ENCODE measurements at regions not wholly inside any gene's neighbourhood (a gene's known extent, or its start where the extent isn't known, plus 50 kb on each side); places are given as distances from the start of the nearest gene placed in this dataset.
"Not testable (repeated sequence)": the region's sequence is repeated elsewhere in the genome, so short reads cannot be mapped to it uniquely, and the experiment has no call there.

DNA sequence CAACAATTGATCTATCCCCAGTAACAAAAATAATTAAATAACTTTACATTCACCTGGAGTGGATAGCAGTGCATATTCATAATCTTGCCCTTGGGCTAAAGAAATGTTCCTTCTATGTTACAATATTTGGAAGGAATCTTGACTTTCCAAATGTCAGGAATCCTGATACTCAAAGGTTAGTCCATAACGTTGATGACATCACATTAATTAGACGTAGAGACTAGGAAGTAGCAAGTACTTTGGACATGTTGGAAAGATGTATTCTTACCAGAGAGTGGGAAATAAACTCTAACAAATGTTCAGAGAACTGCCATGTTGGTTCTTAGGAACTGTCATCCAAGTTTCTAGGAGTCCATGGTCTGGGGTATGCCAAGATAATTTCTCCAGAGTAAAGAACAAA, 70.6 kb upstream of the SLC25A36 start:
- no peak for TF ChIP-seq EZH2phosphoT487 (conservative IDR thresholded peaks at IDR 0.05; ENCODE audit: low read length)
- no peak for TF ChIP-seq CTCF (IDR thresholded peaks at IDR 0.05; ENCODE audit: insufficient read depth, low read length, poor library complexity, severe bottlenecking)
- H3K27me3 ChIP-seq (ENCODE audit: low read length), result no peaks in the 10 kb centered on the region

GRCh38 chr3:140872165-140872564, 69.5 kb upstream of the SLC25A36 start:
- not testable (repeated sequence) for H4K20me1 ChIP-seq (ENCODE audit: low read depth, low read length); H3K9me3 ChIP-seq (ENCODE audit: insufficient read depth, low read length); H3K4me3 ChIP-seq (ENCODE audit: insufficient read depth, low read length, poor library complexity, severe bottlenecking); H3K27ac ChIP-seq (ENCODE audit: low read depth, low read length); H3K4me2 ChIP-seq (ENCODE audit: low read depth, low read length, poor library complexity, severe bottlenecking); H3K9ac ChIP-seq (ENCODE audit: low read length); H3K9me2 ChIP-seq (replicated peaks; ENCODE audit: insufficient read depth, low read length); H3F3A ChIP-seq (ENCODE audit: insufficient read depth); H3K36me3 ChIP-seq (ENCODE audit: low read length); H2AFZ ChIP-seq (ENCODE audit: low read depth, low read length, severe bottlenecking); H3K79me2 ChIP-seq (ENCODE audit: insufficient read depth, low read length); H3K27me3 ChIP-seq (ENCODE audit: low read length)

More for the DNA sequence above, 70.6 kb upstream of the SLC25A36 start:
- Histone ChIP-seq H3K79me2 (ENCODE audit: insufficient read depth, low read length) (no peaks in the 10 kb centered on the region), H3K9me2 (replicated peaks; ENCODE audit: insufficient read depth, low read length) (no peaks in the 10 kb centered on the region), H3K9ac (ENCODE audit: low read length) (no peak overlapping the region), H3K36me3 (ENCODE audit: low read length) (no peaks in the 10 kb centered on the region), H4K20me1 (ENCODE audit: low read depth, low read length) (no peaks in the 10 kb centered on the region), H3K4me2 (ENCODE audit: low read depth, low read length, poor library complexity, severe bottlenecking) (no peak overlapping the region), H3K9me3 (ENCODE audit: insufficient read depth, low read length) (no peaks in the 10 kb centered on the region), H3F3A (ENCODE audit: insufficient read depth) (no peaks in the 10 kb centered on the region), H3K27ac (ENCODE audit: low read depth, low read length) (no peak overlapping the region), H3K4me3 (ENCODE audit: insufficient read depth, low read length, poor library complexity, severe bottlenecking) (no peak overlapping the region), H2AFZ (ENCODE audit: low read depth, low read length, severe bottlenecking) (no peak overlapping the region)

DNA sequence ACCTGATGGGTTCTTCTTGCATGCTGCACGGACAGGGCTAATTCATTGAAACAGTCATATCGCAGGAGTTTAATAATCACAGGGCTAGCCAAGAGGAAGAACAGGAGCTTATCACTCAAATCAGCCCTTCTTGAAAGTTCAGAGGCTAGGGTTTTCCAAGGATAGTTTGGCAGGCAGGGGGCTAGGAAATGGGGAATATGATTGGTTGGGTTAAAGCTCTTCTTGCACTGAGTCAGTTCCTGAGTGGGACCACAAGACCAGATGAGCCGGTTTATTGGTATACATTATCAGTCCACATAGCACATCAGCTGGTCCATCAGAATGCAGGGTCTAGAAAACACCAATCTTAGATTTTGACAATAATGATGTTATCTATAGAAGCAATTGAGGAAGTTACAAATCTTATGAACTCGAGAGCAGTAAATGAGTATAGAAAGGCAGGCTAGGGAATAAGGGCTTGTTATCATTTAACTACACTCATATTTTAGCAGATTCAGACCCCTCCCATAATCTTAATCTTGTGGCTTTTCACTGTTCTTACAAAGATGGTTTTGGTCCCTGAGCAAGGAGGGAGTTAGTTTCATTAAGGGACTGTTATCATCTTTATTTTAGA, 58.1 kb upstream of the SLC25A36 start:
- Histone ChIP-seq H3K27me3 (ENCODE audit: low read length) (no peaks in the 10 kb centered on the region), H4K20me1 (ENCODE audit: low read depth, low read length) (no peaks in the 10 kb centered on the region), H3K9ac (ENCODE audit: low read length) (no peak overlapping the region), H3K36me3 (ENCODE audit: low read length) (no peaks in the 10 kb centered on the region), H3K9me3 (ENCODE audit: insufficient read depth, low read length) (no peaks in the 10 kb centered on the region), H3K79me2 (ENCODE audit: insufficient read depth, low read length) (no peaks in the 10 kb centered on the region), H2AFZ (ENCODE audit: low read depth, low read length, severe bottlenecking) (no peak overlapping the region), H3K27ac (ENCODE audit: low read depth, low read length) (no peak overlapping the region), H3F3A (ENCODE audit: insufficient read depth) (no peaks in the 10 kb centered on the region), H3K9me2 (replicated peaks; ENCODE audit: insufficient read depth, low read length) (no peaks in the 10 kb centered on the region), H3K4me3 (ENCODE audit: insufficient read depth, low read length, poor library complexity, severe bottlenecking) (no peak overlapping the region), H3K4me2 (ENCODE audit: low read depth, low read length, poor library complexity, severe bottlenecking) (no peak overlapping the region)
- no peak for TF ChIP-seq EZH2phosphoT487 (conservative IDR thresholded peaks at IDR 0.05; ENCODE audit: low read length)
- TF ChIP-seq CTCF (IDR thresholded peaks at IDR 0.05; ENCODE audit: insufficient read depth, low read length, poor library complexity, severe bottlenecking), result no peak

GRCh38 chr3:140885697-140886096, 55.9 kb upstream of the SLC25A36 start:
- H3K79me2 ChIP-seq (ENCODE audit: insufficient read depth, low read length); H3K27ac ChIP-seq (ENCODE audit: low read depth, low read length); H3K9ac ChIP-seq (ENCODE audit: low read length); H3K9me2 ChIP-seq (replicated peaks; ENCODE audit: insufficient read depth, low read length); H3F3A ChIP-seq (ENCODE audit: insufficient read depth); H3K4me2 ChIP-seq (ENCODE audit: low read depth, low read length, poor library complexity, severe bottlenecking); H3K36me3 ChIP-seq (ENCODE audit: low read length); H3K27me3 ChIP-seq (ENCODE audit: low read length); H2AFZ ChIP-seq (ENCODE audit: low read depth, low read length, severe bottlenecking); H4K20me1 ChIP-seq (ENCODE audit: low read depth, low read length); H3K9me3 ChIP-seq (ENCODE audit: insufficient read depth, low read length); H3K4me3 ChIP-seq (ENCODE audit: insufficient read depth, low read length, poor library complexity, severe bottlenecking): not testable (repeated sequence)

Measured in SU-DHL-6 (cell line).